AG04450 (cell line): ENCODE measurements at regions not wholly inside any gene's neighbourhood (a gene's known extent, or its start where the extent isn't known, plus 50 kb on each side); places are given as distances from the start of the nearest gene placed in this dataset.

Experiments
- CTCF ChIA-PET: fragments of 300-600, 350-600 bp; formaldehyde crosslinking; extraction: SDS; loops from one replicate; lab custom pipeline; 2022; ENCODE audit warnings: antibody characterized with exemption, inconsistent platforms; lab: Charles Lee
- POLR2A ChIA-PET: fragments of 350-600 bp; formaldehyde crosslinking; extraction: SDS; loops from one replicate; lab custom pipeline; 2021; ENCODE audit warnings: antibody characterized with exemption, inconsistent platforms; lab: Yijun Ruan, JAX
- DNase-seq: peaks from one replicate; pipeline ENCODE4 v3.0.0-alpha.2; 2011; ENCODE audit warnings: low read depth, low spot score
- H3K27ac ChIP-seq: one replicate; pipeline ENCODE4 v1.5.1; 2012; ENCODE audit warnings: low read depth, low read length, control low read depth
- H3K27me3 ChIP-seq: one replicate; pipeline ENCODE4 v1.6.0; 2012; ENCODE audit warnings: low read length; ENCODE audit not compliant: control insufficient read depth, insufficient read depth
- H3K4me3 ChIP-seq: 2 replicates; pipeline ENCODE4 v1.5.1; 2011; ENCODE audit warnings: mild to moderate bottlenecking, low read depth, low read length, control low read depth
- H3K9me3 ChIP-seq: 2 replicates; pipeline ENCODE4 v1.5.1; 2012; ENCODE audit warnings: low read length; ENCODE audit not compliant: control insufficient read depth, insufficient read depth
- CTCF ChIP-seq: IDR thresholded peaks from 2 replicates; pipeline ENCODE4 v1.5.1; 2011; ENCODE audit warnings: low read depth, low read length, control low read depth, inconsistent platforms

DNA sequence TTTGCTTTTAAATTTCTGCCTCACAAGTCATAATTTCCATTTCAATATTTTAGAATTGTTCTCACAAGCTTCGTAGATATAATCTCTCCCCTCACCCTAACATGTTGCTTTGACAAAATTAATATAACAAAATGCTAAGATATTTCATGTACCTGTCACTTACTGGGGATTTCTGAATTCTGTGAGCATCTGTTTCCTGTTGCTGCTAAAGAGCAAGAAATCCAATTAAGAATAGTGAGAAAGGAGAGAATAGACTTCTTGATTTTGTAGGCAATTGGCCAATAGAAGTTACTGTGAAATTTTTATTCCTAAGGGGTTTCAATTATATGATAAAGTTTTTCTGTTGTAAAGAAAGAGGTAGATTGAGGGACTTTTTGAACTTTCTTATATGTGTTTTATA lies 796.5 kb upstream of the ARRDC3 start:
- CTCF ChIA-PET = interaction anchor here (0.9 kb wide), 1 partner anchor 250 kb away, joined by 3 read pairs; no protein-coding TSS in a partner anchor
- Histone ChIP-seq H3K4me3 (no peak overlapping the region), H3K9me3 (no peaks in the 10 kb centered on the region), H3K27ac (no peak overlapping the region), H3K27me3 (no peaks in the 10 kb centered on the region)
- TF ChIP-seq CTCF = no peak
- no peak for DNase-seq
- POLR2A ChIA-PET = no interaction called here

- TF ChIP-seq CTCF = no peak
- POLR2A ChIA-PET = no interaction called here
- Histone ChIP-seq H3K27ac (no peak overlapping the region), H3K27me3 (no peaks in the 10 kb centered on the region), H3K9me3 (no peaks in the 10 kb centered on the region), H3K4me3 (no peak overlapping the region)
- CTCF ChIA-PET = no interaction called here
- no peak for DNase-seq
Observed at GRCh38 chr5:92177926-92178487, 794.9 kb upstream of the ARRDC3 start.

DNA sequence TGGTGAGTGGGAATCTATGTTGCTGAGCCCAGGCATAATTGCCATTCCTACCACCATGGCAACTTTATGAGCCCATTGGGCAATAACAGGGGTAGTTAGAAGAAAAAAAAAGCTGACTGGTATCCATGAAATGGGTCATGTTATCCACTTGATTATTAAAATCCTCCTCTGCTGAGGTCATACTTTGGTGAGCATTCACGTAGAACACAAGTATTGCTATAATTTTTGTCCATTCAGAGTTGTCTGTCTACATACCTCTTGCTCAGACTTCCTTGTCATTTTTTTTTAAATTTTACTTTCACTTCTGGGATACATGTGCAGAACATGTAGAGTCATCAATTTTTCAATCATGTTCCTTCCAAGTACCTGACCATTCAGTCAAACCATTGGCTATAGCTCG lies 780.8 kb upstream of the ARRDC3 start:
- H3K9me3 ChIP-seq = no peaks in the 10 kb centered on the region
- H3K27me3 ChIP-seq = no peaks in the 10 kb centered on the region
- CTCF ChIA-PET = no interaction called here
- no peak overlapping the region for H3K4me3 ChIP-seq
- TF ChIP-seq CTCF = no peak
- no peak overlapping the region for H3K27ac ChIP-seq
- POLR2A ChIA-PET = no interaction called here
- no peak for DNase-seq

DNA sequence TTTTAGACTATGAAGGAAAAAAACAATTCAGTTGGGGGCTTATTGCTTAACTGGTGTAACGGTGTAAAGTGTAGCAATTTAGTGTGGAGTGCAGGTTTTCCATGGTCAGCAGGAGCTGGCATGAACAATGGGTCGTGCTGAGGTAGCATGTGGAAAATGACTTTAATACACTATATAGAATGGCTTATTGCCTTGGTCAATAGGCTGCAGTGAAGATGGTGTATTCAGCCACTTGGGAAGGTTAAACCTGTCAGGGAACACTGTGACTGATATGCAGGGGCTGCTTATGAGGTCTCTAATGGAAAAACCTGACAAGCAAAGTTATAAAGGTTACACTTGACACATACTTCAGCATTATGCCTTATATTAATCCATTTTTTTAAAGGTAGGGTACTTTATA lies 764.7 kb upstream of the ARRDC3 start:
- ChIA-PET POLR2A (no interaction called here), CTCF (no interaction called here)
- Histone ChIP-seq H3K27ac (no peak overlapping the region), H3K9me3 (no peaks in the 10 kb centered on the region), H3K4me3 (no peak overlapping the region), H3K27me3 (no peaks in the 10 kb centered on the region)
- no peak for DNase-seq
- TF ChIP-seq CTCF = no peak

- Histone ChIP-seq H3K9me3 (no peaks in the 10 kb centered on the region), H3K27ac (no peak overlapping the region), H3K27me3 (no peaks in the 10 kb centered on the region), H3K4me3 (no peak overlapping the region)
- ChIA-PET CTCF (no interaction called here), POLR2A (no interaction called here)
- no peak for DNase-seq
- TF ChIP-seq CTCF = no peak
Observed at GRCh38 chr5:92147266-92147665, 764.1 kb upstream of the ARRDC3 start.
